ENCODE measurements at regions not wholly inside any gene's neighbourhood (a gene's known extent, or its start where the extent isn't known, plus 50 kb on each side); places are given as distances from the start of the nearest gene placed in this dataset.

- DNase-seq (ENCODE audit: low read depth, low spot score), result no peak
- Histone ChIP-seq H4K20me1 (ENCODE audit: control insufficient read depth, insufficient read depth) (no peaks in the 10 kb centered on the region), H3K36me3 (ENCODE audit: control insufficient read depth in 2 of 2, insufficient read depth in 2 of 2, low read length in 1 of 2) (no peaks in the 10 kb centered on the region), H3K79me2 (ENCODE audit: control insufficient read depth, insufficient read depth, low read length) (no peaks in the 10 kb centered on the region), H3K4me1 (ENCODE audit: control insufficient read depth, insufficient read depth, low read length) (no peaks in the 10 kb centered on the region), H3K27ac (ENCODE audit: control insufficient read depth, insufficient read depth) (no peak overlapping the region), H3K27me3 (replicated peaks in 1 of 2; ENCODE audit: control insufficient read depth in 2 of 2, insufficient read depth in 2 of 2, low read length in 1 of 2) (no peaks in the 10 kb centered on the region; a peak in 1 of 4 replicates), H3K9me3 (replicated peaks; ENCODE audit: control insufficient read depth, insufficient read depth, low read length) (no peaks in the 10 kb centered on the region), H2AFZ (ENCODE audit: control insufficient read depth, low read depth, low read length) (no peak overlapping the region), H3K9ac (ENCODE audit: control insufficient read depth, insufficient read depth, low read length) (no peak overlapping the region), H3K4me3 (no peak overlapping the region), H3K4me2 (ENCODE audit: control insufficient read depth, insufficient read depth) (no peak overlapping the region)
- POLR2A ChIA-PET, result no interaction called here
- ATAC-seq, result no peak
- CTCF ChIA-PET, result no interaction called here
- 55% methylated on average over 9 of the region's 9 CpGs for WGBS (ENCODE audit: insufficient coverage, insufficient replicate concordance, low lambda C conversion rate, missing lambda C conversion rate)
- no TSS peak for BruUV-seq (replicated peaks)
- RAD21 ChIA-PET (ENCODE audit: unreplicated experiment), result no interaction called here
- SMC1A ChIA-PET (ENCODE audit: uncharacterized antibody, unreplicated experiment), result no interaction called here
- intact Hi-C loops (cut with micrococcal nuclease; ENCODE audit: unreplicated experiment) (no loop called here), in situ Hi-C loops (cut with MboI) (no loop called here)
- no peak for TF ChIP-seq CEBPZ (IDR thresholded peaks at IDR 0.05; ENCODE audit: low read depth, low read length)
- TF ChIP-seq ZNF384 (IDR thresholded peaks at IDR 0.05; ENCODE audit: borderline replicate concordance, low read depth, low read length), result no peak
- no peak for FAIRE-seq
These were observed 287.5 kb downstream of the FBXW7 start for GRCh38 chr4:152248347-152248746.

GRCh38 chr4:152247271-152247975 is 288.5 kb downstream of the FBXW7 start:
- DNase-seq (ENCODE audit: low read depth, low spot score), result no peak
- FAIRE-seq, result no peak
- H3K4me3 ChIP-seq, result no peak overlapping the region
- RAD21 ChIA-PET (ENCODE audit: unreplicated experiment), result interaction anchor here (0.5 kb wide), 1 partner anchor 22 kb away, joined by 3 read pairs; no protein-coding TSS in a partner anchor
- no peaks in the 10 kb centered on the region for H3K36me3 ChIP-seq (ENCODE audit: control insufficient read depth in 2 of 2, insufficient read depth in 2 of 2, low read length in 1 of 2)
- SMC1A ChIA-PET (ENCODE audit: uncharacterized antibody, unreplicated experiment), result no interaction called here
- 54% methylated on average over 19 of the region's 19 CpGs for WGBS (ENCODE audit: insufficient coverage, insufficient replicate concordance, low lambda C conversion rate, missing lambda C conversion rate)
- H3K4me1 ChIP-seq (ENCODE audit: control insufficient read depth, insufficient read depth, low read length), result no peaks in the 10 kb centered on the region
- no peak overlapping the region for H3K9ac ChIP-seq (ENCODE audit: control insufficient read depth, insufficient read depth, low read length)
- ATAC-seq, result no peak
- no peak overlapping the region for H2AFZ ChIP-seq (ENCODE audit: control insufficient read depth, low read depth, low read length)
- H3K4me2 ChIP-seq (ENCODE audit: control insufficient read depth, insufficient read depth), result no peak overlapping the region
- H4K20me1 ChIP-seq (ENCODE audit: control insufficient read depth, insufficient read depth), result no peaks in the 10 kb centered on the region
- POLR2A ChIA-PET, result no interaction called here
- no peak overlapping the region for H3K27ac ChIP-seq (ENCODE audit: control insufficient read depth, insufficient read depth)
- CTCF ChIA-PET, result no interaction called here
- intact Hi-C loops (cut with micrococcal nuclease; ENCODE audit: unreplicated experiment), result no loop called here
- H3K79me2 ChIP-seq (ENCODE audit: control insufficient read depth, insufficient read depth, low read length), result no peaks in the 10 kb centered on the region
- H3K27me3 ChIP-seq (replicated peaks in 1 of 2; ENCODE audit: control insufficient read depth in 2 of 2, insufficient read depth in 2 of 2, low read length in 1 of 2), result no peaks in the 10 kb centered on the region; a peak in 1 of 4 replicates
- no peaks in the 10 kb centered on the region for H3K9me3 ChIP-seq (replicated peaks; ENCODE audit: control insufficient read depth, insufficient read depth, low read length)
- in situ Hi-C loops (cut with MboI), result no loop called here
- no TSS peak for BruUV-seq (replicated peaks)
- TF ChIP-seq YBX1 (IDR thresholded peaks at IDR 0.05) (no peak), ASH2L (IDR thresholded peaks at IDR 0.05; ENCODE audit: borderline replicate concordance, low read depth) (no peak), EZH2 (IDR thresholded peaks at IDR 0.05; ENCODE audit: borderline replicate concordance, control insufficient read depth, low read depth, low read length) (no peak), ZBED1 (IDR thresholded peaks at IDR 0.05; ENCODE audit: borderline replicate concordance) (no peak), ZNF622 (IDR thresholded peaks at IDR 0.05) (no peak), ATF2 (IDR thresholded peaks at IDR 0.05; ENCODE audit: low read length) (no peak), NFXL1 (IDR thresholded peaks at IDR 0.05; ENCODE audit: borderline replicate concordance) (no peak), TCF3 (IDR thresholded peaks at IDR 0.05; ENCODE audit: borderline replicate concordance, insufficient read depth, low read depth, low read length) (no peak), SREBF1 (IDR thresholded peaks at IDR 0.05; ENCODE audit: low read length) (no peak)

Measured in GM12878 (cell line).